ENCODE measurements at regions not wholly inside any gene's neighbourhood (a gene's known extent, or its start where the extent isn't known, plus 50 kb on each side); places are given as distances from the start of the nearest gene placed in this dataset.

DNA sequence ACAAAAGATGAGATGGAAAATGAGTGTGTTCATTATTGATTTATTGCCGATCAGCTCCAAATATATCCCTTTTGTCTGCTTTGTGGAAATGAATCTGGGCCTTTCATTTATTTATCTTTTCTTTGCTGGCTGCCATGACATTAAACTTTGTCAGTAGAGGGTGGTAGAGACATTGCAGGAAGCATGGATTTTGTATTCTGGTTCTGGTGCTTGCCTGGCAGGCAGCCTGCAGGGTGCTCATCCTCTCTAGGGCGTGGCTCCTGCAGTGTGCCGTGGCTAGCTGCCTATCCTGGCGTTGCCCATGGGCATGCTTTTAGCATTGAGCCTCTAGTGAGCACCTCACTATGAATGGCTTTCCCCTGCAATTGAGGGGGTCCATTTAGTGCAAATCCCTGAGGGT, 593.1 kb downstream of the RNF144A start:
- no peaks in the 10 kb centered on the region for H3K27me3 Mint-ChIP-seq (ENCODE audit: low read depth)
- peaks cover 11% of the 10 kb centered on the region for H3K4me1 Mint-ChIP-seq
- no peaks in the 10 kb centered on the region for H3K36me3 Mint-ChIP-seq (ENCODE audit: low read depth)
- no peak overlapping the region for H3K4me3 Mint-ChIP-seq
- H3K27ac Mint-ChIP-seq = no peak overlapping the region
- TF ChIP-seq CTCF (IDR thresholded peaks at IDR 0.05; ENCODE audit: unreplicated experiment in 3 of 3) = no peak
- H3K9me3 Mint-ChIP-seq = no peaks in the 10 kb centered on the region

DNA sequence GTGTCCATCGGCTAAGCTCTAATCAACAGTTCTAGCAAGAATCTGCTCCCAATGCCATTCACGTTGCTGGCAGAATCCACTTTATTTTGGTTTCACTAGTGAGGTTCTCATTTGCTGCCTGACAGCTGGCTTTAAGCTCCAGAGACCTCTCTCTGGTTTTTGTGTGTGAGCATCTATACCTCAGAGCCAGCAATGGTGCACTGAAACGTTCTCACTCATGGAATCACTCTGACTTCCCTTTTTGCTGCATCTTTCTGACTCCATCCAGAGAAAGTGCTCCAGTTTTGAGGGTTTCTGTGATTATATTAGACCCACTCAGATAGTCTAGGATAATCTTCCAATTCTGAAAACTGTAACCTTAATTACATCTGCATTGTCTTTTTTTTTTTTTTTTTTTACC, 596.6 kb downstream of the RNF144A start:
- no peaks in the 10 kb centered on the region for H3K36me3 Mint-ChIP-seq (ENCODE audit: low read depth)
- no peak overlapping the region for H3K4me3 Mint-ChIP-seq
- no peak overlapping the region for H3K27ac Mint-ChIP-seq
- no peaks in the 10 kb centered on the region for H3K27me3 Mint-ChIP-seq (ENCODE audit: low read depth)
- TF ChIP-seq CTCF (IDR thresholded peaks at IDR 0.05; ENCODE audit: unreplicated experiment in 3 of 3) = no peak
- no peaks in the 10 kb centered on the region for H3K9me3 Mint-ChIP-seq
- peaks cover under 1% of the 10 kb centered on the region for H3K4me1 Mint-ChIP-seq

DNA sequence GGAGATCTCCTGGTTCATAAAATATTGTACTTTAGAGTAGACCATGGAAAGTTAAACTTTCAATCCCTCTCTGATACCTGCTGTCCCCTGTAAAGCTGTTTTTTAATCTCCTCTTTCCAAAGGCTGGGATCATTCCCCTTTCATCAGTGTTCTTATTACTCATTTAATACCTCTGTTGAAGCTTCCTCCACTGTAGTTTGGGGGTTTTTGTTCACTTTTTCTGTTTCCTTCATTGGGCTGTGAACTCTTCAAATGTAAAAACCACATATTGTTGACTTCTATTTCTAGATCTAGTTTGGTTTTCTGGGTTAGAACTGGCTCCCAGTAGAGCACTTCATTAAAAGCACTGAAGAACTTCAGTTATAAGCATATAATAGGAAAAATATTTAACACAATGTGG, 598.1 kb downstream of the RNF144A start:
- Mint-ChIP-seq H3K36me3 (ENCODE audit: low read depth) (no peaks in the 10 kb centered on the region), H3K4me1 (no peaks in the 10 kb centered on the region), H3K27me3 (ENCODE audit: low read depth) (no peaks in the 10 kb centered on the region), H3K9me3 (no peaks in the 10 kb centered on the region), H3K4me3 (no peak overlapping the region), H3K27ac (no peak overlapping the region)
- TF ChIP-seq CTCF (IDR thresholded peaks at IDR 0.05; ENCODE audit: unreplicated experiment in 3 of 3) = no peak

DNA sequence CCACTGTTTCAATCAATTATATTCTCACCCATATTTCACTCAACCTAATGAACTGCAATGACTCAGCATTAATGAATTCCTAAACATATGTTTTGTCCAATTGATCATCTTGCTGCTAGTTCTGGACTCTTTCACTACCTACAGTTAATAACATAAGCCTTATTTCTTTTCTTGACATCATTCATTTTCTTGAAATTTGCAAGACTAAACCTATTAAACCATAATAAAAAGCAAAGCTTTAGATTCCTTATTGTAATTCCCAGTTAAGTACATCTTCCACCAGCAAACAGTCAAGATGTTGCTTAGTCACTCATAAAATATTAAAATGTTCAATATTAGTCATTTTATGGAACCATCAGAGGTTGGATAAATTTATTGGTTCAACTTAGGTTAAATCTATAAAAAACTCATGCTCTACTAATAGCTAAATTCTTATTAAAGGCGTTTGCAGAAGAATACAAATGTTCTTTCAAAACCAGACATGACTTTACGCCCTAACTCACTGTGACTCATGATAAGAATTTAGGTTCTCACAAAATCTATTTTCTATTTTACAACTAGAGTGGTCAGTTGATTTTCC, 599.4 kb downstream of the RNF144A start:
- H3K36me3 Mint-ChIP-seq (ENCODE audit: low read depth) = no peaks in the 10 kb centered on the region
- H3K9me3 Mint-ChIP-seq = no peaks in the 10 kb centered on the region
- no peak for TF ChIP-seq CTCF (IDR thresholded peaks at IDR 0.05; ENCODE audit: unreplicated experiment in 3 of 3)
- no peak overlapping the region for H3K27ac Mint-ChIP-seq
- H3K4me3 Mint-ChIP-seq = no peak overlapping the region
- H3K27me3 Mint-ChIP-seq (ENCODE audit: low read depth) = no peaks in the 10 kb centered on the region
- no peaks in the 10 kb centered on the region for H3K4me1 Mint-ChIP-seq

- TF ChIP-seq CTCF (IDR thresholded peaks at IDR 0.05; ENCODE audit: unreplicated experiment in 3 of 3) = no peak
- H3K4me1 Mint-ChIP-seq = no peaks in the 10 kb centered on the region
- H3K27ac Mint-ChIP-seq = no peak overlapping the region
- H3K9me3 Mint-ChIP-seq = no peaks in the 10 kb centered on the region
- no peak overlapping the region for H3K4me3 Mint-ChIP-seq
- no peaks in the 10 kb centered on the region for H3K27me3 Mint-ChIP-seq (ENCODE audit: low read depth)
- H3K36me3 Mint-ChIP-seq (ENCODE audit: low read depth) = no peaks in the 10 kb centered on the region
Measured at GRCh38 chr2:7517088-7517487, 599.9 kb downstream of the RNF144A start.

DNA sequence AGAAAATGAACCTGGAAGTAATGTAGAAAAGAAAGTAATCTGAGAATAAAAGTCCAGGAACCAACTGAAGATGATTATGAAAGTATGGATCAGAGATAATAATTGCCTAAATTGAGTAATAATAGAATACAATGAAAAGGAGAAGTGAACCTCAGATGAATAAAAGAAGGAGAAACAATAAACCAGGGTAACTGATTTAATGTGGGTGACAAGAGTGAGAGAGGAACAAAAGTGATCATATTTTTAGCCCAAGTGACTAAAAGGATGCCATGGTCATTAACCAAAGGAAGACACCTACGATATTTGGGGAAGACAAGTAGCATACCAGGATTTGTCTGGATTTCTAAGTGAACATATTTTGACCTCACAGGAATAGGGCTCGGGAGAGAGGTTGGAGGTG, 600.6 kb downstream of the RNF144A start:
- Mint-ChIP-seq H3K27me3 (ENCODE audit: low read depth) (no peaks in the 10 kb centered on the region), H3K4me1 (no peaks in the 10 kb centered on the region), H3K36me3 (ENCODE audit: low read depth) (no peaks in the 10 kb centered on the region), H3K27ac (no peak overlapping the region), H3K4me3 (no peak overlapping the region), H3K9me3 (no peaks in the 10 kb centered on the region)
- no peak for TF ChIP-seq CTCF (IDR thresholded peaks at IDR 0.05; ENCODE audit: unreplicated experiment in 3 of 3)

All from nephron (organoid).